ENCODE measurements at regions not wholly inside any gene's neighbourhood (a gene's known extent, or its start where the extent isn't known, plus 50 kb on each side); places are given as distances from the start of the nearest gene placed in this dataset.

- Histone ChIP-seq H4K20me1 (replicated peaks; ENCODE audit: control insufficient read depth, extremely low read depth, insufficient read depth, low read length) (no peaks in the 10 kb centered on the region), H3K9ac (replicated peaks; ENCODE audit: extremely low read depth, insufficient read depth, low read length) (no peak overlapping the region), H2AFZ (ENCODE audit: low read depth, low read length) (no peak overlapping the region), H3K9me1 (replicated peaks; ENCODE audit: control insufficient read depth, extremely low read depth, insufficient read depth, low read length) (no peaks in the 10 kb centered on the region), H3K4me1 (ENCODE audit: control insufficient read depth, extremely low read depth, insufficient read depth, low read length) (no peaks in the 10 kb centered on the region), H3K9me3 (replicated peaks; ENCODE audit: control insufficient read depth, insufficient read depth, low read length) (no peaks in the 10 kb centered on the region), H3K36me3 (ENCODE audit: control insufficient read depth in 2 of 2, extremely low read depth in 1 of 2, insufficient read depth in 2 of 2, low read length in 2 of 2) (no peaks in the 10 kb centered on the region), H3K27ac (ENCODE audit: insufficient read depth, low read depth, low read length) (no peak overlapping the region), H3K4me3 (replicated peaks in 1 of 3; ENCODE audit: insufficient read depth in 1 of 3, low read depth in 1 of 3, low read length in 3 of 3) (no peak overlapping the region), H3K27me3 (ENCODE audit: control insufficient read depth in 2 of 2, insufficient read depth in 2 of 2, low read length in 2 of 2) (peaks cover 9 to 19% of the 10 kb centered on the region in 2 experiments), H3K79me2 (ENCODE audit: control insufficient read depth, insufficient read depth, low read length) (no peaks in the 10 kb centered on the region), H3K4me2 (ENCODE audit: insufficient read depth, low read length) (no peak overlapping the region)
- FAIRE-seq, result no peak
- ChIA-PET POLR2A (no interaction called here), CTCF (no interaction called here)
- no peak for TF ChIP-seq MYC (IDR thresholded peaks at IDR 0.05; ENCODE audit: low read depth, low read length)
- no peak for TF ChIP-seq FOS (IDR thresholded peaks at IDR 0.05; ENCODE audit: borderline replicate concordance, insufficient read depth, low read length)
- no peak for TF ChIP-seq GATA2 (IDR thresholded peaks at IDR 0.05; ENCODE audit: insufficient read depth, insufficient read length, low read depth, low read length)
- no peak for TF ChIP-seq JUN (IDR thresholded peaks at IDR 0.05; ENCODE audit: borderline replicate concordance, insufficient read depth, insufficient read length, low read depth)
- TF ChIP-seq POLR2A (IDR thresholded peaks at IDR 0.05; ENCODE audit: low read depth, low read length), result no peak
- no peak for TF ChIP-seq CTCF (IDR thresholded peaks at IDR 0.05; ENCODE audit: extremely low read depth in 1 of 2, insufficient read depth in 1 of 2, low read depth in 1 of 2, low read length in 2 of 2)
- TF ChIP-seq MAX (IDR thresholded peaks at IDR 0.05; ENCODE audit: insufficient read depth, insufficient read length), result no peak
- no peak for TF ChIP-seq EZH2 (IDR thresholded peaks at IDR 0.05; ENCODE audit: borderline replicate concordance, low read depth, low read length, severe bottlenecking)
- no peak for TF ChIP-seq POLR2AphosphoS5 (IDR thresholded peaks at IDR 0.05; ENCODE audit: insufficient read depth, low read depth, low read length)
- BruUV-seq (replicated peaks), result no TSS peak
- intact Hi-C loops (cut with micrococcal nuclease), result no loop called here
- DNase-seq (ENCODE audit: low read depth, low spot score), result no peak
- dilution Hi-C loops (cut with MboI; ENCODE audit: extremely low pct_ligation_motif_present, low sequenced_read_pairs), result no loop called here
Measured at GRCh38 chr18:40096675-40097074, 1858.4 kb upstream of the PIK3C3 start.

Data from endothelial cell of umbilical vein (primary cell).